ENCODE measurements at regions not wholly inside any gene's neighbourhood (a gene's known extent, or its start where the extent isn't known, plus 50 kb on each side); places are given as distances from the start of the nearest gene placed in this dataset.

DNA sequence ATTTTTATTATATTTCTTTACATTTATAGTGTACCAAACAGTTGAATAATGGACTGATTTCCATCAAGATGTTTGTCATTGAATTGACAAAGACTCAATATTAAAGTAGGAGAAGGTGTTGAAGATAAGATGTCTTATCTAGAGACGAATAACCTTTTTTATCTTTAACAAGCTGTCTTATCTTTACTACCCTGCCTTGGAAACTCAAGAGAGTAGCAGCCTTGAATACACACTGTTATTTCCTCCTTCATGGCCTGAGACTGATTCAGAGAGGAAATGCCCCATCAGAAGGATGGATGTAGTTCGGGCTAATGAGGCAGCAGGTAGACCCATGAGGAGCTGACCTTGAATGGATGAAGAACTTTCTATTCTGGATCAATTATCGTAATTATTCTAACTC is 365.1 kb upstream of the SEMA6D start:
- TF ChIP-seq NFATC4 (CRISPR knock-in tag; IDR thresholded peaks at IDR 0.05) (no peak), NR3C1 (CRISPR knock-in tag; conservative IDR thresholded peaks at IDR 0.05; ENCODE audit: low read depth) (no peak), ETV6 (CRISPR knock-in tag; IDR thresholded peaks at IDR 0.05) (no peak)
- TF ChIP-seq, protein P1, sequence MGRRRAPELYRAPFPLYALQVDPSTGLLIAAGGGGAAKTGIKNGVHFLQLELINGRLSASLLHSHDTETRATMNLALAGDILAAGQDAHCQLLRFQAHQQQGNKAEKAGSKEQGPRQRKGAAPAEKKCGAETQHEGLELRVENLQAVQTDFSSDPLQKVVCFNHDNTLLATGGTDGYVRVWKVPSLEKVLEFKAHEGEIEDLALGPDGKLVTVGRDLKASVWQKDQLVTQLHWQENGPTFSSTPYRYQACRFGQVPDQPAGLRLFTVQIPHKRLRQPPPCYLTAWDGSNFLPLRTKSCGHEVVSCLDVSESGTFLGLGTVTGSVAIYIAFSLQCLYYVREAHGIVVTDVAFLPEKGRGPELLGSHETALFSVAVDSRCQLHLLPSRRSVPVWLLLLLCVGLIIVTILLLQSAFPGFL (CRISPR knock-in tag; IDR thresholded peaks at IDR 0.05; ENCODE audit: borderline replicate concordance): no peak
- TF ChIP-seq, protein P2, sequence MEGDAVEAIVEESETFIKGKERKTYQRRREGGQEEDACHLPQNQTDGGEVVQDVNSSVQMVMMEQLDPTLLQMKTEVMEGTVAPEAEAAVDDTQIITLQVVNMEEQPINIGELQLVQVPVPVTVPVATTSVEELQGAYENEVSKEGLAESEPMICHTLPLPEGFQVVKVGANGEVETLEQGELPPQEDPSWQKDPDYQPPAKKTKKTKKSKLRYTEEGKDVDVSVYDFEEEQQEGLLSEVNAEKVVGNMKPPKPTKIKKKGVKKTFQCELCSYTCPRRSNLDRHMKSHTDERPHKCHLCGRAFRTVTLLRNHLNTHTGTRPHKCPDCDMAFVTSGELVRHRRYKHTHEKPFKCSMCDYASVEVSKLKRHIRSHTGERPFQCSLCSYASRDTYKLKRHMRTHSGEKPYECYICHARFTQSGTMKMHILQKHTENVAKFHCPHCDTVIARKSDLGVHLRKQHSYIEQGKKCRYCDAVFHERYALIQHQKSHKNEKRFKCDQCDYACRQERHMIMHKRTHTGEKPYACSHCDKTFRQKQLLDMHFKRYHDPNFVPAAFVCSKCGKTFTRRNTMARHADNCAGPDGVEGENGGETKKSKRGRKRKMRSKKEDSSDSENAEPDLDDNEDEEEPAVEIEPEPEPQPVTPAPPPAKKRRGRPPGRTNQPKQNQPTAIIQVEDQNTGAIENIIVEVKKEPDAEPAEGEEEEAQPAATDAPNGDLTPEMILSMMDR (IDR thresholded peaks at IDR 0.05): no peak
- TF ChIP-seq, protein P3, sequence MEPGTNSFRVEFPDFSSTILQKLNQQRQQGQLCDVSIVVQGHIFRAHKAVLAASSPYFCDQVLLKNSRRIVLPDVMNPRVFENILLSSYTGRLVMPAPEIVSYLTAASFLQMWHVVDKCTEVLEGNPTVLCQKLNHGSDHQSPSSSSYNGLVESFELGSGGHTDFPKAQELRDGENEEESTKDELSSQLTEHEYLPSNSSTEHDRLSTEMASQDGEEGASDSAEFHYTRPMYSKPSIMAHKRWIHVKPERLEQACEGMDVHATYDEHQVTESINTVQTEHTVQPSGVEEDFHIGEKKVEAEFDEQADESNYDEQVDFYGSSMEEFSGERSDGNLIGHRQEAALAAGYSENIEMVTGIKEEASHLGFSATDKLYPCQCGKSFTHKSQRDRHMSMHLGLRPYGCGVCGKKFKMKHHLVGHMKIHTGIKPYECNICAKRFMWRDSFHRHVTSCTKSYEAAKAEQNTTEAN (CRISPR knock-in tag; IDR thresholded peaks at IDR 0.05): no peak
- TF ChIP-seq, protein P4, sequence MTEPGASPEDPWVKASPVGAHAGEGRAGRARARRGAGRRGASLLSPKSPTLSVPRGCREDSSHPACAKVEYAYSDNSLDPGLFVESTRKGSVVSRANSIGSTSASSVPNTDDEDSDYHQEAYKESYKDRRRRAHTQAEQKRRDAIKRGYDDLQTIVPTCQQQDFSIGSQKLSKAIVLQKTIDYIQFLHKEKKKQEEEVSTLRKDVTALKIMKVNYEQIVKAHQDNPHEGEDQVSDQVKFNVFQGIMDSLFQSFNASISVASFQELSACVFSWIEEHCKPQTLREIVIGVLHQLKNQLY (CRISPR knock-in tag; IDR thresholded peaks at IDR 0.05): no peak
- TF ChIP-seq, protein P5, sequence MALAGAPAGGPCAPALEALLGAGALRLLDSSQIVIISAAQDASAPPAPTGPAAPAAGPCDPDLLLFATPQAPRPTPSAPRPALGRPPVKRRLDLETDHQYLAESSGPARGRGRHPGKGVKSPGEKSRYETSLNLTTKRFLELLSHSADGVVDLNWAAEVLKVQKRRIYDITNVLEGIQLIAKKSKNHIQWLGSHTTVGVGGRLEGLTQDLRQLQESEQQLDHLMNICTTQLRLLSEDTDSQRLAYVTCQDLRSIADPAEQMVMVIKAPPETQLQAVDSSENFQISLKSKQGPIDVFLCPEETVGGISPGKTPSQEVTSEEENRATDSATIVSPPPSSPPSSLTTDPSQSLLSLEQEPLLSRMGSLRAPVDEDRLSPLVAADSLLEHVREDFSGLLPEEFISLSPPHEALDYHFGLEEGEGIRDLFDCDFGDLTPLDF (CRISPR knock-in tag; IDR thresholded peaks at IDR 0.05): no peak

All from WTC11 (cell line).